Activated naive CD8-positive, alpha-beta T cell treated with anti-CD3 and anti-CD28 coated beads for 36 hours (primary cell): ENCODE measurements at regions not wholly inside any gene's neighbourhood (a gene's known extent, or its start where the extent isn't known, plus 50 kb on each side); places are given as distances from the start of the nearest gene placed in this dataset.
"Not testable (repeated sequence)": the region's sequence is repeated elsewhere in the genome, so short reads cannot be mapped to it uniquely, and the experiment has no call there.

Experiments
- DNase-seq: peaks from one replicate; pipeline ENCODE4 v3.0.0; 2021
- H3K27ac Mint-ChIP-seq: one replicate; pipeline ENCODE4 v1.8.0; 2022; ENCODE audit warnings: mild to moderate bottlenecking, moderate library complexity, mixed read lengths
- H3K27me3 Mint-ChIP-seq: one replicate; pipeline ENCODE4 v1.8.0; 2022; ENCODE audit warnings: mild to moderate bottlenecking, mixed read lengths
- H3K36me3 Mint-ChIP-seq: one replicate; pipeline ENCODE4 v1.8.0; 2021; ENCODE audit warnings: mild to moderate bottlenecking, mixed read lengths
- H3K4me1 Mint-ChIP-seq: one replicate; pipeline ENCODE4 v1.8.0; 2021; ENCODE audit warnings: mixed read lengths
- H3K4me3 Mint-ChIP-seq: one replicate; pipeline ENCODE4 v1.8.0; 2022; ENCODE audit warnings: mild to moderate bottlenecking, moderate library complexity, mixed read lengths
- H3K9me3 Mint-ChIP-seq: one replicate; pipeline ENCODE4 v1.8.0; 2022; ENCODE audit warnings: mixed read lengths

- Mint-ChIP-seq H3K4me1 (no peaks in the 10 kb centered on the region), H3K36me3 (no peaks in the 10 kb centered on the region), H3K27me3 (peaks cover 7% of the 10 kb centered on the region), H3K27ac (no peak overlapping the region), H3K9me3 (peaks cover 5% of the 10 kb centered on the region), H3K4me3 (no peak overlapping the region)
- DNase-seq: no peak
Measured at GRCh38 chr2:6083136-6083535, 391.0 kb downstream of the SOX11 start.

GRCh38 chr2:6089474-6089873 is 397.3 kb downstream of the SOX11 start:
- Mint-ChIP-seq H3K27me3 (no peaks in the 10 kb centered on the region), H3K4me1 (no peaks in the 10 kb centered on the region), H3K27ac (no peak overlapping the region), H3K9me3 (peaks cover 2% of the 10 kb centered on the region), H3K36me3 (no peaks in the 10 kb centered on the region), H3K4me3 (no peak overlapping the region)
- DNase-seq: no peak

GRCh38 chr2:6103372-6103771 is 411.2 kb downstream of the SOX11 start:
- H3K27me3 Mint-ChIP-seq: no peaks in the 10 kb centered on the region
- H3K4me3 Mint-ChIP-seq: no peak overlapping the region

GRCh38 chr2:6103949-6104348 is 411.8 kb downstream of the SOX11 start:
- Mint-ChIP-seq H3K4me3 (no peak overlapping the region), H3K36me3 (no peaks in the 10 kb centered on the region), H3K27me3 (no peaks in the 10 kb centered on the region), H3K4me1 (no peaks in the 10 kb centered on the region), H3K27ac (no peak overlapping the region), H3K9me3 (peaks cover 5% of the 10 kb centered on the region)
- DNase-seq: no peak

More at GRCh38 chr2:6103372-6103771, 411.2 kb downstream of the SOX11 start:
- no peak for DNase-seq
- H3K36me3 Mint-ChIP-seq: no peaks in the 10 kb centered on the region
- no peaks in the 10 kb centered on the region for H3K4me1 Mint-ChIP-seq
- H3K27ac Mint-ChIP-seq: no peak overlapping the region
- H3K9me3 Mint-ChIP-seq: peaks cover 5% of the 10 kb centered on the region

GRCh38 chr2:6107290-6107689 is 415.1 kb downstream of the SOX11 start:
- Mint-ChIP-seq H3K27me3 (no peaks in the 10 kb centered on the region), H3K36me3 (no peaks in the 10 kb centered on the region), H3K4me1 (no peaks in the 10 kb centered on the region), H3K4me3 (no peak overlapping the region), H3K9me3 (no peaks in the 10 kb centered on the region), H3K27ac (no peak overlapping the region)
- DNase-seq: no peak

DNA sequence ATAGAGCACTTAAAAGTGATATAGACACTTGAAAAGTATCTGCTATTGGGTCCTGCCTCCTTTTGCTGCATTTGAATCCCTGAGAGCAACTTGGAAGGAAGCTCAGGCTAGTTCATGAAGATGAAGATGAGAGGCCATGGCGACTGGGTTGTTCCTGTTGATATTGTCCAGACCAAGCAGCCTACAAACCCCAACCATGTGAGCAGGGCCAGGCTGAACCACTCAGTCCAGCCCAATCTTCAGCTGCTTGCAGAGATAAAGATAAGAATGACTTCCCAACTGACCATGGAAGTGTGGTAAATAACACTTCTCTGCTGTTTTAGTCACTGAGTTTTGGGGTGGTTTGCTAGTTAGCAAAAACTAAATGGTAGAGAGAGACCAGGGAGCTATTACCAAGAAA is 417.6 kb downstream of the SOX11 start:
- H3K4me1 Mint-ChIP-seq: no peaks in the 10 kb centered on the region
- DNase-seq: no peak
- no peaks in the 10 kb centered on the region for H3K9me3 Mint-ChIP-seq
- no peak overlapping the region for H3K4me3 Mint-ChIP-seq
- no peak overlapping the region for H3K27ac Mint-ChIP-seq
- no peaks in the 10 kb centered on the region for H3K36me3 Mint-ChIP-seq
- H3K27me3 Mint-ChIP-seq: no peaks in the 10 kb centered on the region

DNA sequence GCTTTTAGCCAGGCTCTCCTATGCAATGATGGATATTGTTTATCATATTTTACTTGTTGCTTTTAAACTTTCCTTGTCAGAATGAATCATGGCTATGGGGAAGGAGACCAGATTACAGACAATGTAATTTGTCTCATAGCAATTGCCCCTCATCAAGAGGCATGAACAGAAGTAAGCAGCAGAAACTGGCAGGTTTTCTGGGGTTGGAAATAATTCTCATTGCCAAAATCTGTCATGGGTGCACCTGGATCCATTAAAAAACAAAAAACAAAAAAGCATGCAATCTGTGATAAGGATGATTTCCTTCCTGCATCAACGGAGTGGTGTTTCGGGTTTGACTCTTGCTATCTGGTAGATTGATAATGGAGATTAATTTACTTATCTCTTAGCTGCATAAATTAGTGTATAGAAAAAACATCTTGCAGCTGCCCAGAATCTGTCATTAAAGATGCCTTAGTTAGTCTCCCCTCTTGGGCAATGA is 419.6 kb downstream of the SOX11 start:
- Mint-ChIP-seq H3K36me3 (no peaks in the 10 kb centered on the region), H3K4me3 (no peak overlapping the region), H3K27me3 (no peaks in the 10 kb centered on the region), H3K4me1 (no peaks in the 10 kb centered on the region), H3K27ac (no peak overlapping the region), H3K9me3 (no peaks in the 10 kb centered on the region)
- no peak for DNase-seq

DNA sequence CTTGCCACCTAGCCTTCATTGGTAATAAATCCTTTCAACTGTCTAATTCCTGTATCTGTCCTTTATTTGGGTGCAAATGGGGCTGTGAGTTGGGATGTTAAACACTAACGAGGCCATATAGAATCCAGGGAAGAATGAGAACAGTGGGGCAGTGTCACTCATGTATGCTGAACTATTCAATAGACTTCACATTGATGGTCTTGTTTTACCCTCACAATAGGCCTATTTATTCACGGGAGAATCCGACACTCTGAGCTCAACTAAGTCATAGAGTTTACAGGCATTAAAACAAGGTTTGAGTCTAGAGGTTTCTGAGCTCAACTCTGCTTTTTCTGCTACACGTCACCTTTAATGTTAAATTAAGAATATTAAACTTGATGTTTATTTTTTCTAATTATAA is 421.6 kb downstream of the SOX11 start:
- no peak for DNase-seq
- Mint-ChIP-seq H3K36me3 (no peaks in the 10 kb centered on the region), H3K27me3 (no peaks in the 10 kb centered on the region), H3K27ac (no peak overlapping the region), H3K9me3 (peaks cover 2% of the 10 kb centered on the region), H3K4me3 (no peak overlapping the region), H3K4me1 (no peaks in the 10 kb centered on the region)

- Mint-ChIP-seq H3K9me3 (no peaks in the 10 kb centered on the region), H3K4me1 (no peaks in the 10 kb centered on the region), H3K27me3 (no peaks in the 10 kb centered on the region), H3K36me3 (no peaks in the 10 kb centered on the region), H3K4me3 (no peak overlapping the region), H3K27ac (no peak overlapping the region)
- DNase-seq: no peak
Measured at GRCh38 chr2:6127718-6128117, 435.5 kb downstream of the SOX11 start.

DNA sequence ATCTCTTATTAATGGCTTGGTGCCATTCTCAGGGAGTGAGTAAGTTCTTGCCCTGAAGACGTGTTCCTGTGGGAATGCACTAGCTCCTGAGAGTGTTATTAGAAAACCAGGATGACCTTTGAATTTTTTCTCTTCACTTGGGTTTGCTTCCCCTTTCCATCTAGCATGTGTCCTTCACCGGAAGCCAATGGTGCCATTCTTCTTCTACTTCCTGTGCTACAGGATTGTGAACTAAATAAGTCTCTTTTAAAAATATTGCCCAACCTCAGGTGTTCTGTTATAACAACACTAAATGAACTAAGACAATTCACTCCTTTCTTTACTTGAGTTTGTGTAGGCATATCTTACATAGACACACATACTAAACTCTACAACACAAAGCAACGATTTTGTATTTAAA is 447.0 kb downstream of the SOX11 start:
- Mint-ChIP-seq H3K36me3 (no peaks in the 10 kb centered on the region), H3K9me3 (peaks cover 8% of the 10 kb centered on the region), H3K27ac (no peak overlapping the region), H3K4me1 (no peaks in the 10 kb centered on the region), H3K27me3 (no peaks in the 10 kb centered on the region), H3K4me3 (no peak overlapping the region)
- DNase-seq: no peak

DNA sequence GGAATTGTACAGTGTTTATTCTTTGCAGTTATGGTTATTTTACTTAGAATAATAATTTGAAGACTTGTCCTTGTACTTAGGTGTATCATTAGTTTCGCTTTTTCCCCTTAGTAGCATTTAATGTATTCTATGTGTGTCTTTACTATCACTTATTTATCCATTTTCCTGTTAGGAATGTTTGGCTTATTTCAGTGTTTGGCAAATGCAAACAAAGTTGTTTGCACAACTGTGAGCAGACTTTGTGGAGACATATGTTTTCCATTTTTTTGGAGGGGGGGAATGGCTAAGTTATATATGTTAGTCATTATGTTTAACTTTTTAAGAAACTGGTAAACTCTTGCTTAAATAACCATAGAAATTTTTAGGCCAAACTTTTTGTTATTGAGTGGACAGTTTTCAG is 447.7 kb downstream of the SOX11 start:
- no peak for DNase-seq
- Mint-ChIP-seq H3K4me1 (no peaks in the 10 kb centered on the region), H3K36me3 (no peaks in the 10 kb centered on the region), H3K4me3 (no peak overlapping the region), H3K9me3 (peaks cover 9% of the 10 kb centered on the region), H3K27me3 (no peaks in the 10 kb centered on the region), H3K27ac (no peak overlapping the region)

DNA sequence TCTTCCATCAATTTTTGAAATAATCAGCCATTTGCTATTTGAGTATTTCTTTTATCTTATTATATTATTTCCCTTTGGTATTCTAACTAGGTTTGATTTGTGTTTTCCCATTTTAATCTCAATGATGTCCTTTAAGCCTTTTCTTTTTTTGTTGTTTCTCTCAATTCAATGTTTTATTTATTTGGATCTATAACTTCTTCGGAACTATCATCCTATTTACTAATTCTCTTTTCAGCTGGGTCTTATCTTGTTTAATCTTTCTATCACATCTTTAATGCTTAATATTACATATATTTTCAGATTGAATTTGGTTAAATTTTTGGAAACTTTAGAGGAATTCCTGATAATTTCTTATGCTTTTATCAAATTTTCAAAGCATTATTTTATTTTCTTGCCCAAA is 448.3 kb downstream of the SOX11 start:
- Mint-ChIP-seq H3K4me1 (no peaks in the 10 kb centered on the region), H3K27ac (no peak overlapping the region), H3K36me3 (no peaks in the 10 kb centered on the region), H3K4me3 (no peak overlapping the region), H3K9me3 (peaks cover 11% of the 10 kb centered on the region), H3K27me3 (no peaks in the 10 kb centered on the region)
- DNase-seq: no peak

GRCh38 chr2:6143812-6144211 is 451.6 kb downstream of the SOX11 start:
- Mint-ChIP-seq H3K4me1 (no peaks in the 10 kb centered on the region), H3K9me3 (peaks cover 11% of the 10 kb centered on the region), H3K36me3 (no peaks in the 10 kb centered on the region), H3K27me3 (no peaks in the 10 kb centered on the region), H3K27ac (no peak overlapping the region), H3K4me3 (no peak overlapping the region)
- DNase-seq: no peak

- not testable (repeated sequence) for DNase-seq
Measured at GRCh38 chr2:6147215-6147614, 455.0 kb downstream of the SOX11 start.

GRCh38 chr2:6148882-6149281 is 456.7 kb downstream of the SOX11 start:
- Mint-ChIP-seq H3K36me3 (no peaks in the 10 kb centered on the region), H3K27me3 (no peaks in the 10 kb centered on the region), H3K4me1 (no peaks in the 10 kb centered on the region), H3K4me3 (no peak overlapping the region), H3K27ac (no peak overlapping the region), H3K9me3 (peaks cover 3% of the 10 kb centered on the region)
- DNase-seq: no peak

More at GRCh38 chr2:6147215-6147614, 455.0 kb downstream of the SOX11 start:
- not testable (repeated sequence) for H3K36me3 Mint-ChIP-seq, H3K9me3 Mint-ChIP-seq, H3K4me3 Mint-ChIP-seq, H3K27ac Mint-ChIP-seq, H3K4me1 Mint-ChIP-seq, H3K27me3 Mint-ChIP-seq

GRCh38 chr2:6159606-6160005 is 467.4 kb downstream of the SOX11 start:
- no peak for DNase-seq
- Mint-ChIP-seq H3K9me3 (no peaks in the 10 kb centered on the region), H3K36me3 (no peaks in the 10 kb centered on the region), H3K27ac (no peak overlapping the region), H3K4me1 (no peaks in the 10 kb centered on the region), H3K27me3 (no peaks in the 10 kb centered on the region), H3K4me3 (no peak overlapping the region)

DNA sequence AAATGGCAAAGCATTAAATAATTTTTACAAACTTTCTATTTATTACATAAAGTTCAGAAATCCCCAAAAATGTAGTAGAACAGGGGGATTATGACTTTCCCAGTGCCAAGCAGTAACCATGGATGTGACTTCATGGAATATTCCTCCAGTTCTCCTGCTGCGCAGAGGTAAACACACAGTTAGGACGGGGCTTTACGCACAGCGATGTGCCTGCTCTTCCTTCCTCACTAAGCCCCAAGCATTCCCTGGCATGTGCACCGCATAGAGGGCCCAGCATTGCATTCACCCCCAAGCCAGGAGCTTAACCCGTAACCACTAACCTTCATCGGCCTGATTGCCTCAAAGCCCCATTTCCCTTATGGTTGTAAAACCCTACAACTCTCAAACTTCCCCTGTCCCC is 471.7 kb downstream of the SOX11 start:
- Mint-ChIP-seq H3K36me3 (no peaks in the 10 kb centered on the region), H3K4me3 (no peak overlapping the region), H3K9me3 (peaks cover 4% of the 10 kb centered on the region)

More for the DNA sequence above, 471.7 kb downstream of the SOX11 start:
- Mint-ChIP-seq H3K4me1 (no peaks in the 10 kb centered on the region), H3K27ac (no peak overlapping the region), H3K27me3 (no peaks in the 10 kb centered on the region)
- no peak for DNase-seq
